H1 (cell line): ENCODE measurements at regions not wholly inside any gene's neighbourhood (a gene's known extent, or its start where the extent isn't known, plus 50 kb on each side); places are given as distances from the start of the nearest gene placed in this dataset.

Experiments used
- NRF1 ChIP-seq: IDR thresholded peaks from 2 replicates; pipeline ENCODE4 v1.6.1; 2011; ENCODE audit warnings: mild to moderate bottlenecking, low read depth, low read length, improper control_type of control experiment
- SP1 ChIP-seq: IDR thresholded peaks from 2 replicates; pipeline ENCODE4 v1.6.1; 2011; ENCODE audit warnings: low read depth, low read length
- YY1 ChIP-seq: IDR thresholded peaks from 2 replicates; pipeline ENCODE4 v1.6.1; 2011; ENCODE audit warnings: low read depth, mild to moderate bottlenecking, low read length

- TF ChIP-seq SP1 (no peak), YY1 (no peak), NRF1 (no peak)
- TF ChIP-seq, all 59 proteins: peak for 0
Observed at GRCh38 chr1:213750231-213751063, 237.3 kb upstream of the PROX1 start (continued).
